ENCODE measurements at regions not wholly inside any gene's neighbourhood (a gene's known extent, or its start where the extent isn't known, plus 50 kb on each side); places are given as distances from the start of the nearest gene placed in this dataset.

GRCh38 chr18:1657876-1658275 lies 753.2 kb downstream of the ADCYAP1 start:
- Histone ChIP-seq H3K4me2 (ENCODE audit: unreplicated experiment) (no peak overlapping the region), H3K4me3 (no peak overlapping the region), H3K79me2 (ENCODE audit: insufficient read depth) (no peaks in the 10 kb centered on the region), H3K27me3 (replicated peaks; ENCODE audit: insufficient read depth) (no peaks in the 10 kb centered on the region), H4K20me1 (ENCODE audit: insufficient read depth) (no peaks in the 10 kb centered on the region), H3K4me1 (ENCODE audit: insufficient read depth) (no peaks in the 10 kb centered on the region), H3K9me3 (ENCODE audit: low read depth) (no peaks in the 10 kb centered on the region), H3K27ac (no peak overlapping the region), H3F3A (ENCODE audit: insufficient read depth) (no peaks in the 10 kb centered on the region), H3K9ac (no peak overlapping the region), H3K9me2 (ENCODE audit: insufficient read depth) (no peaks in the 10 kb centered on the region), H3K36me3 (ENCODE audit: low read depth) (no peaks in the 10 kb centered on the region), H2AFZ (no peak overlapping the region)
- no peak for DNase-seq
- WGBS, 2 experiments (ENCODE audit: low coverage in 1 of 2, low lambda C conversion rate in 2 of 2, missing lambda C conversion rate in 2 of 2) = 14 to 16% methylated on average over 1 of the region's 1 CpG
- no peak for TF ChIP-seq EZH2 (IDR thresholded peaks at IDR 0.05; ENCODE audit: insufficient read depth, poor library complexity, severe bottlenecking)
- TF ChIP-seq EZH2phosphoT487 (IDR thresholded peaks at IDR 0.05; ENCODE audit: insufficient read depth, low read depth) = no peak
- in situ Hi-C loops (cut with MboI) = no loop called here

- Histone ChIP-seq H3K27me3 (replicated peaks; ENCODE audit: insufficient read depth) (no peaks in the 10 kb centered on the region), H3K9me2 (ENCODE audit: insufficient read depth) (no peaks in the 10 kb centered on the region), H3K79me2 (ENCODE audit: insufficient read depth) (no peaks in the 10 kb centered on the region), H4K20me1 (ENCODE audit: insufficient read depth) (no peaks in the 10 kb centered on the region), H3K4me1 (ENCODE audit: insufficient read depth) (no peaks in the 10 kb centered on the region), H3F3A (ENCODE audit: insufficient read depth) (no peaks in the 10 kb centered on the region), H3K9me3 (ENCODE audit: low read depth) (no peaks in the 10 kb centered on the region), H3K9ac (no peak overlapping the region), H3K4me3 (no peak overlapping the region), H3K27ac (no peak overlapping the region), H2AFZ (no peak overlapping the region), H3K4me2 (ENCODE audit: unreplicated experiment) (no peak overlapping the region), H3K36me3 (ENCODE audit: low read depth) (no peaks in the 10 kb centered on the region)
- no peak for TF ChIP-seq EZH2 (IDR thresholded peaks at IDR 0.05; ENCODE audit: insufficient read depth, poor library complexity, severe bottlenecking)
- no peak for TF ChIP-seq EZH2phosphoT487 (IDR thresholded peaks at IDR 0.05; ENCODE audit: insufficient read depth, low read depth)
- 15 to 17% methylated on average over 9 of the region's 9 CpGs for WGBS, 2 experiments (ENCODE audit: low coverage in 1 of 2, low lambda C conversion rate in 2 of 2, missing lambda C conversion rate in 2 of 2)
- in situ Hi-C loops (cut with MboI) = no loop called here
- DNase-seq = no peak
Observed at GRCh38 chr18:1658908-1659566, 754.4 kb downstream of the ADCYAP1 start.

- no peaks in the 10 kb centered on the region for H3K9me3 ChIP-seq (ENCODE audit: low read depth)
- no peaks in the 10 kb centered on the region for H3K4me1 ChIP-seq (ENCODE audit: insufficient read depth)
- H3K9me2 ChIP-seq (ENCODE audit: insufficient read depth) = no peaks in the 10 kb centered on the region
- H3K27me3 ChIP-seq (replicated peaks; ENCODE audit: insufficient read depth) = no peaks in the 10 kb centered on the region
- no peaks in the 10 kb centered on the region for H3K79me2 ChIP-seq (ENCODE audit: insufficient read depth)
- no peaks in the 10 kb centered on the region for H3K36me3 ChIP-seq (ENCODE audit: low read depth)
- no peak overlapping the region for H3K4me3 ChIP-seq
- DNase-seq = peak; percentile 23
- in situ Hi-C loops (cut with MboI) = no loop called here
- no peak overlapping the region for H3K27ac ChIP-seq
- no peak overlapping the region for H3K9ac ChIP-seq
- H4K20me1 ChIP-seq (ENCODE audit: insufficient read depth) = no peaks in the 10 kb centered on the region
- H3F3A ChIP-seq (ENCODE audit: insufficient read depth) = no peaks in the 10 kb centered on the region
- H3K4me2 ChIP-seq (ENCODE audit: unreplicated experiment) = no peak overlapping the region
- 39 to 41% methylated on average over 12 of the region's 12 CpGs for WGBS, 2 experiments (ENCODE audit: low coverage in 1 of 2, low lambda C conversion rate in 2 of 2, missing lambda C conversion rate in 2 of 2)
- no peak overlapping the region for H2AFZ ChIP-seq
- TF ChIP-seq EZH2phosphoT487 (IDR thresholded peaks at IDR 0.05; ENCODE audit: insufficient read depth, low read depth) (no peak), EZH2 (IDR thresholded peaks at IDR 0.05; ENCODE audit: insufficient read depth, poor library complexity, severe bottlenecking) (no peak)
Observed at GRCh38 chr18:1663879-1664705, 759.4 kb downstream of the ADCYAP1 start.

- 22 to 24% methylated on average over 1 of the region's 1 CpG for WGBS, 2 experiments (ENCODE audit: low coverage in 1 of 2, low lambda C conversion rate in 2 of 2, missing lambda C conversion rate in 2 of 2)
- no peaks in the 10 kb centered on the region for H3F3A ChIP-seq (ENCODE audit: insufficient read depth)
- no peaks in the 10 kb centered on the region for H3K36me3 ChIP-seq (ENCODE audit: low read depth)
Observed at GRCh38 chr18:1665079-1665478, 760.4 kb downstream of the ADCYAP1 start.

More at GRCh38 chr18:1665079-1665478, 760.4 kb downstream of the ADCYAP1 start:
- H2AFZ ChIP-seq = no peak overlapping the region
- H3K4me3 ChIP-seq = no peak overlapping the region
- TF ChIP-seq EZH2 (IDR thresholded peaks at IDR 0.05; ENCODE audit: insufficient read depth, poor library complexity, severe bottlenecking) (no peak), EZH2phosphoT487 (IDR thresholded peaks at IDR 0.05; ENCODE audit: insufficient read depth, low read depth) (no peak)
- in situ Hi-C loops (cut with MboI) = no loop called here
- no peak for DNase-seq
- no peaks in the 10 kb centered on the region for H3K9me3 ChIP-seq (ENCODE audit: low read depth)
- H3K9me2 ChIP-seq (ENCODE audit: insufficient read depth) = no peaks in the 10 kb centered on the region
- no peaks in the 10 kb centered on the region for H3K79me2 ChIP-seq (ENCODE audit: insufficient read depth)
- H3K4me2 ChIP-seq (ENCODE audit: unreplicated experiment) = no peak overlapping the region
- H4K20me1 ChIP-seq (ENCODE audit: insufficient read depth) = no peaks in the 10 kb centered on the region
- no peaks in the 10 kb centered on the region for H3K27me3 ChIP-seq (replicated peaks; ENCODE audit: insufficient read depth)
- no peak overlapping the region for H3K27ac ChIP-seq
- no peak overlapping the region for H3K9ac ChIP-seq
- no peaks in the 10 kb centered on the region for H3K4me1 ChIP-seq (ENCODE audit: insufficient read depth)
